ENCODE measurements at regions not wholly inside any gene's neighbourhood (a gene's known extent, or its start where the extent isn't known, plus 50 kb on each side); places are given as distances from the start of the nearest gene placed in this dataset.
"Not testable (repeated sequence)": the region's sequence is repeated elsewhere in the genome, so short reads cannot be mapped to it uniquely, and the experiment has no call there.

GRCh38 chr22:22758101-22758807 is 113.8 kb downstream of the GGTLC2 start:
- H3K9me3 ChIP-seq (ENCODE audit: control insufficient read depth, low read length); H3K4me2 ChIP-seq (ENCODE audit: low read length, poor library complexity, severe bottlenecking); H2BK12ac ChIP-seq (ENCODE audit: low read length in 2 of 2); H2AFZ ChIP-seq (ENCODE audit: low read depth, low read length); H3K4me1 ChIP-seq (ENCODE audit: control insufficient read depth, insufficient read depth, low read depth, low read length); H4K8ac ChIP-seq (ENCODE audit: low read length); H2AK5ac ChIP-seq (ENCODE audit: low read length, severe bottlenecking); H2BK120ac ChIP-seq (ENCODE audit: low read depth, low read length); DNase-seq; H3K36me3 ChIP-seq (ENCODE audit: control insufficient read depth in 1 of 2, insufficient read depth in 2 of 2, low read depth in 1 of 2, low read length in 2 of 2); H3K23ac ChIP-seq (ENCODE audit: low read length in 2 of 2); H3K18ac ChIP-seq (ENCODE audit: low read depth in 1 of 2, low read length in 2 of 2); H2BK5ac ChIP-seq (ENCODE audit: low read depth, low read length, poor library complexity, severe bottlenecking); H3K27ac ChIP-seq (ENCODE audit: low read length, poor library complexity, severe bottlenecking); H3K14ac ChIP-seq (ENCODE audit: low read length in 2 of 2); H4K91ac ChIP-seq (ENCODE audit: low read length); H3K4me3 ChIP-seq (ENCODE audit: insufficient read depth in 1 of 2, low read depth in 1 of 2, low read length in 2 of 2); H3K9ac ChIP-seq (ENCODE audit: low read length); H2BK15ac ChIP-seq (ENCODE audit: low read depth, poor library complexity, severe bottlenecking); H3K4ac ChIP-seq (ENCODE audit: low read depth in 1 of 2, low read length in 2 of 2); H3K79me1 ChIP-seq (replicated peaks; ENCODE audit: low read length, poor library complexity, severe bottlenecking): not testable (repeated sequence)
- peaks cover 6 to 13% of the 10 kb centered on the region in 2 experiments for H3K27me3 ChIP-seq (ENCODE audit: control insufficient read depth in 1 of 2, insufficient read depth in 1 of 2, low read length in 2 of 2)
- WGBS, result 53% methylated on average over 6 of the region's 6 CpGs

DNA sequence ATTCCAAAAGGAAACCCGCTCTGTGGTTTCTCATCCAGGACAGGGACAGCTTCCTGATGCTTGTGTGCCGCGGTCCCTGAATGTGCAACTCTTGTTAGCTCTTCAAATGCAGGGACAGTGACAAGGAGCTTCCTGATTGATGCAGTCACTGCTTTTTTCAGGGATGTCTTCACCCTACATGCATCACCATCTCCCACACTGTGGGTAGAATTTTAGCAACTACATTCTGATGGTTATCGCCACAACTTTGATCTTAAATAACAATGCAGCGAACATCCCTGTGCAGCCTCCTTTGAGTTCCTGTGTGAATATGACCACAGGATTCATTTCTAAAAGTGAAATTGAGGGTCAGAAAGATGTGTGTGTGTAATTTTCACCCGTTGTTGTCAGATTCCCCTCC is 115.0 kb downstream of the GGTLC2 start:
- Histone ChIP-seq H3K4me3 (ENCODE audit: insufficient read depth in 1 of 2, low read depth in 1 of 2, low read length in 2 of 2) (no peak overlapping the region), H3K27ac (ENCODE audit: low read length, poor library complexity, severe bottlenecking) (no peak overlapping the region), H3K14ac (ENCODE audit: low read length in 2 of 2) (no peak overlapping the region), H2BK12ac (ENCODE audit: low read length in 2 of 2) (no peak overlapping the region), H3K23ac (ENCODE audit: low read length in 2 of 2) (no peak overlapping the region), H2BK120ac (ENCODE audit: low read depth, low read length) (no peak overlapping the region), H3K27me3 (ENCODE audit: control insufficient read depth in 1 of 2, insufficient read depth in 1 of 2, low read length in 2 of 2) (peaks cover 6 to 14% of the 10 kb centered on the region in 2 experiments), H4K91ac (ENCODE audit: low read length) (no peak overlapping the region), H3K36me3 (ENCODE audit: control insufficient read depth in 1 of 2, insufficient read depth in 2 of 2, low read depth in 1 of 2, low read length in 2 of 2) (no peaks in the 10 kb centered on the region), H4K8ac (ENCODE audit: low read length) (no peak overlapping the region), H3K18ac (ENCODE audit: low read depth in 1 of 2, low read length in 2 of 2) (no peak overlapping the region), H3K79me1 (replicated peaks; ENCODE audit: low read length, poor library complexity, severe bottlenecking) (no peaks in the 10 kb centered on the region), H3K9ac (ENCODE audit: low read length) (no peak overlapping the region), H3K4me1 (ENCODE audit: control insufficient read depth, insufficient read depth, low read depth, low read length) (no peaks in the 10 kb centered on the region), H3K4ac (ENCODE audit: low read depth in 1 of 2, low read length in 2 of 2) (no peak overlapping the region), H3K4me2 (ENCODE audit: low read length, poor library complexity, severe bottlenecking) (no peak overlapping the region), H2BK5ac (ENCODE audit: low read depth, low read length, poor library complexity, severe bottlenecking) (no peak overlapping the region), H2AFZ (ENCODE audit: low read depth, low read length) (no peak overlapping the region), H2BK15ac (ENCODE audit: low read depth, poor library complexity, severe bottlenecking) (no peak overlapping the region), H2AK5ac (ENCODE audit: low read length, severe bottlenecking) (no peak overlapping the region), H3K9me3 (ENCODE audit: control insufficient read depth, low read length) (no peaks in the 10 kb centered on the region)
- no peak for DNase-seq
- WGBS, result 58% methylated on average over 6 of the region's 6 CpGs

DNA sequence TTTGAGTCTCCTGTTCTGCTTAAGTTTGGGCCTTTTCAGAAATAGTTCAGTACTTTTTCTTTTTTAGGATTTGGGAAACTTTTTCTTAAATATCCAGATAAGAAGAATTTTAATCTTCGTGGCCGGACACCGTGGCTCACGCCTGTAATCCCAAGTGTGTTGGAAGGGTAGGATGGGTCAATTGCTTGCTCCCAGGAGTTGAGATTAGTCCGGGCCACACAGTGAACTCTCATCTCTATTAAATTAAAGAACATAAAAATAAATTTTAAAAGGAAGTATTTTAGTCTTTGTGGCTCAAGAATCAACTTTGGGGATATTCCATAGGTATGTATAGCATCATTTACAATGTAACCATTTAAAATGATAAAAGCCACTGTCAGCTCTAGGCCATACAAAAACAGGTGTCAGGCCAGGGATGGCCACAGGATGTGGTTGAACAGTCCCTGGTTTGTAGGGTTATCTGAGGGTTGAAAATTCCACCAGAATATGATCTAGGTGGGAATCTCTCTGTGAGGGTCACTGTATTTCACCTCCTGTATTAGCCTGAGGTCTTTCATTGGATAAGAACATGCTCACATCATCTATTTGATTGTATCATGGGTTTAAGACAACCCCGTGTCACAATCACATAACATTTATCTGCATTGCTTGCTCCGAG is 115.6 kb downstream of the GGTLC2 start:
- no peaks in the 10 kb centered on the region for H3K9me3 ChIP-seq (ENCODE audit: control insufficient read depth, low read length)
- peaks cover 6 to 15% of the 10 kb centered on the region in 2 experiments for H3K27me3 ChIP-seq (ENCODE audit: control insufficient read depth in 1 of 2, insufficient read depth in 1 of 2, low read length in 2 of 2)
- no peaks in the 10 kb centered on the region for H3K36me3 ChIP-seq (ENCODE audit: control insufficient read depth in 1 of 2, insufficient read depth in 2 of 2, low read depth in 1 of 2, low read length in 2 of 2)
- no peak overlapping the region for H3K18ac ChIP-seq (ENCODE audit: low read depth in 1 of 2, low read length in 2 of 2)
- no peak overlapping the region for H3K23ac ChIP-seq (ENCODE audit: low read length in 2 of 2)
- H2BK15ac ChIP-seq (ENCODE audit: low read depth, poor library complexity, severe bottlenecking), result no peak overlapping the region
- H3K4ac ChIP-seq (ENCODE audit: low read depth in 1 of 2, low read length in 2 of 2), result no peak overlapping the region
- H3K4me2 ChIP-seq (ENCODE audit: low read length, poor library complexity, severe bottlenecking), result no peak overlapping the region
- no peak overlapping the region for H2BK12ac ChIP-seq (ENCODE audit: low read length in 2 of 2)
- H3K27ac ChIP-seq (ENCODE audit: low read length, poor library complexity, severe bottlenecking), result no peak overlapping the region
- H3K79me1 ChIP-seq (replicated peaks; ENCODE audit: low read length, poor library complexity, severe bottlenecking), result no peaks in the 10 kb centered on the region
- no peak overlapping the region for H4K8ac ChIP-seq (ENCODE audit: low read length)
- H3K9ac ChIP-seq (ENCODE audit: low read length), result no peak overlapping the region
- no peak overlapping the region for H2AFZ ChIP-seq (ENCODE audit: low read depth, low read length)
- no peak overlapping the region for H2BK120ac ChIP-seq (ENCODE audit: low read depth, low read length)
- H4K91ac ChIP-seq (ENCODE audit: low read length), result no peak overlapping the region
- WGBS, result 76% methylated on average over 4 of the region's 7 CpGs
- H2BK5ac ChIP-seq (ENCODE audit: low read depth, low read length, poor library complexity, severe bottlenecking), result no peak overlapping the region
- H3K14ac ChIP-seq (ENCODE audit: low read length in 2 of 2), result no peak overlapping the region
- no peak for DNase-seq
- no peaks in the 10 kb centered on the region for H3K4me1 ChIP-seq (ENCODE audit: control insufficient read depth, insufficient read depth, low read depth, low read length)
- H2AK5ac ChIP-seq (ENCODE audit: low read length, severe bottlenecking), result no peak overlapping the region
- H3K4me3 ChIP-seq (ENCODE audit: insufficient read depth in 1 of 2, low read depth in 1 of 2, low read length in 2 of 2), result no peak overlapping the region

GRCh38 chr22:22761606-22761962 is 117.2 kb downstream of the GGTLC2 start:
- no peak overlapping the region for H3K18ac ChIP-seq (ENCODE audit: low read depth in 1 of 2, low read length in 2 of 2)
- no peak overlapping the region for H2AFZ ChIP-seq (ENCODE audit: low read depth, low read length)
- no peak overlapping the region for H2AK5ac ChIP-seq (ENCODE audit: low read length, severe bottlenecking)
- 82% methylated on average over 1 of the region's 1 CpG for WGBS
- DNase-seq, result no peak
- H3K4me1 ChIP-seq (ENCODE audit: control insufficient read depth, insufficient read depth, low read depth, low read length), result no peaks in the 10 kb centered on the region
- no peaks in the 10 kb centered on the region for H3K9me3 ChIP-seq (ENCODE audit: control insufficient read depth, low read length)
- no peak overlapping the region for H3K27ac ChIP-seq (ENCODE audit: low read length, poor library complexity, severe bottlenecking)
- no peaks in the 10 kb centered on the region for H3K36me3 ChIP-seq (ENCODE audit: control insufficient read depth in 1 of 2, insufficient read depth in 2 of 2, low read depth in 1 of 2, low read length in 2 of 2)
- H3K23ac ChIP-seq (ENCODE audit: low read length in 2 of 2), result no peak overlapping the region
- H2BK120ac ChIP-seq (ENCODE audit: low read depth, low read length), result no peak overlapping the region
- no peaks in the 10 kb centered on the region for H3K79me1 ChIP-seq (replicated peaks; ENCODE audit: low read length, poor library complexity, severe bottlenecking)
- H3K27me3 ChIP-seq (ENCODE audit: control insufficient read depth in 1 of 2, insufficient read depth in 1 of 2, low read length in 2 of 2), result peaks cover 1 to 16% of the 10 kb centered on the region in 2 experiments
- no peak overlapping the region for H3K4ac ChIP-seq (ENCODE audit: low read depth in 1 of 2, low read length in 2 of 2)
- no peak overlapping the region for H2BK12ac ChIP-seq (ENCODE audit: low read length in 2 of 2)
- H3K4me2 ChIP-seq (ENCODE audit: low read length, poor library complexity, severe bottlenecking), result no peak overlapping the region
- no peak overlapping the region for H3K4me3 ChIP-seq (ENCODE audit: insufficient read depth in 1 of 2, low read depth in 1 of 2, low read length in 2 of 2)
- no peak overlapping the region for H2BK5ac ChIP-seq (ENCODE audit: low read depth, low read length, poor library complexity, severe bottlenecking)
- no peak overlapping the region for H2BK15ac ChIP-seq (ENCODE audit: low read depth, poor library complexity, severe bottlenecking)
- no peak overlapping the region for H3K14ac ChIP-seq (ENCODE audit: low read length in 2 of 2)
- H4K8ac ChIP-seq (ENCODE audit: low read length), result no peak overlapping the region
- H3K9ac ChIP-seq (ENCODE audit: low read length), result no peak overlapping the region
- H4K91ac ChIP-seq (ENCODE audit: low read length), result no peak overlapping the region

Data from mesenchymal stem cell (in vitro differentiated cells and primary cell).